Ishikawa (cell line): ENCODE measurements at regions not wholly inside any gene's neighbourhood (a gene's known extent, or its start where the extent isn't known, plus 50 kb on each side); places are given as distances from the start of the nearest gene placed in this dataset.

Experiments used
- CEBPB ChIP-seq: IDR thresholded peaks from 2 replicates; pipeline ENCODE4 v1.6.1; 2012
- CREB1 ChIP-seq: IDR thresholded peaks from 2 replicates; pipeline ENCODE4 v1.6.1; 2012; ENCODE audit warnings: low read depth
- EGR1 ChIP-seq: IDR thresholded peaks from 2 replicates; pipeline ENCODE4 v1.6.1; 2012
- EP300 ChIP-seq: IDR thresholded peaks from 2 replicates; pipeline ENCODE4 v1.6.1; 2012; ENCODE audit warnings: borderline replicate concordance
- FOXM1 ChIP-seq: IDR thresholded peaks from 2 replicates; pipeline ENCODE4 v1.6.1; 2012; ENCODE audit warnings: low read depth, borderline replicate concordance
- NFIC ChIP-seq: IDR thresholded peaks from 2 replicates; pipeline ENCODE4 v1.6.1; 2012
- RAD21 ChIP-seq: IDR thresholded peaks from 2 replicates; pipeline ENCODE4 v1.6.1; 2012; ENCODE audit warnings: low read depth
- TAF1 ChIP-seq: IDR thresholded peaks from 2 replicates; pipeline ENCODE4 v1.6.1; 2012; ENCODE audit warnings: low read depth, mild to moderate bottlenecking
- TCF12 ChIP-seq: IDR thresholded peaks from 2 replicates; pipeline ENCODE4 v1.6.1; 2012; ENCODE audit warnings: low read depth
- TEAD4 ChIP-seq: IDR thresholded peaks from 2 replicates; pipeline ENCODE4 v1.6.1; 2012
- YY1 ChIP-seq: IDR thresholded peaks from 2 replicates; pipeline ENCODE4 v1.6.1; 2012; ENCODE audit warnings: low read depth
- ZBTB7A ChIP-seq: IDR thresholded peaks from 2 replicates; pipeline ENCODE4 v1.6.1; 2012; ENCODE audit warnings: low read depth
- TF ChIP-seq, protein P1 (sequence below): IDR thresholded peaks from 2 replicates; pipeline ENCODE4 v1.6.1; 2012; ENCODE audit warnings: low read depth, mild to moderate bottlenecking
- TF ChIP-seq, protein P2 (sequence below): IDR thresholded peaks from 2 replicates; pipeline ENCODE4 v1.6.1; 2012
- TF ChIP-seq, protein P3 (sequence below): IDR thresholded peaks from 2 replicates; pipeline ENCODE4 v1.6.1; 2012

DNA sequence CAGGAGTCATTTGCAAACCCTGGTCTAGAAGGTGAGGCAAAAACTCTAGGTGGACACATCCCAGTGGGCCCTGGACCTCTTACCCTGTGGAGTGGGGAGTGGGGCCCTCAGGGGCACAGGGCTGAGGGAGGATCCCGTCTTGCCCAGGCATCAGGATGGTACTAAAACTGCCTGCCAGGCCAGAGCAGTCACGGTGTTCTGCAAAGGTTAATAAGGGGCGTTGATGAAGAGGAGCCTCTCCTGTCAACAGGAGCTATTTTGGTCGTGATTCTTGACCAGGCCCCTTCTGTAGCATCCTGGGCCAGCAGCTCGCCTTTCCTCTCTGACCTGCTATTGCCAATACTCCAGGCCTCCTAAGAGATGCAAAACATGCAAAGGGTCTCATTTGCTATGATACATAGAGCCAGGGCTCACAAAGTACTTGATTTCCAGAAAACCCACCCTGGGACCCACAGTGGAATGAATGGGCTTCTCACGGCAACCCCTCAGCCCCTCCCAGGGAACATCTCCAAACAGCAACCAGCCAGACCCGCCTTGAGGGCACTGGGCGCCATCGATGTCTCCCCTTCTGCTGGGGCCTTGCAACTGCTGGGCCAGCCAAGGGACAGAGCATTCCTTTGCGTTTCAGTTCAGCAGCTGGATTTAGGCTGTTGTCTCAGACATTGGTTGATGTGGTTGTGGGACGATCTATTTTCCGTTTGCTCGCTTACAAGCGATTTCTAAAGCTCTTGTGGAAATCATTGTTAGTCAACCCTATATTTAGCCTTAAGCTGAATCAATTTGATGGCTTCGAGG, 111.1 kb downstream of the PDCL3 start:
- TF ChIP-seq EGR1 (no peak), ZBTB7A (no peak)

DNA sequence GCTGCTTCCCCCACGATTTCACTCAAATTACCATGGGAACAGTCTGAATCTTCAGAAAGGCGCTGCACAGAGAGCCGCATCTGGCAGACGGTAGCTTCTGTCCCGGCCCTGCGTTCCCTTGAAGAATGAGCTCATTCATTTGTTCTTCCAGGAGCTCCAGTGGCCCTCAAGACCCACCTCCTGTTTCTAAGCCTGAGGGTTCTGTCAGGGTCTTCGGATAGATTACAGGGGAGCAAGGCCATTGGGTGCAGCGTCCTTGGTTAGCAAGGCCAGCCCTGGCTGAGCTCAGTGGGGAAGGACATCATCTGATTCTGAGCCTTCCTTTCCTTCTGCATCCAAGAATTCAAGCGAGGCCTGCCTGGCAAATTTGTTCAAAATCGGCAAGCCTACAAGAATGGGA, 111.9 kb downstream of the PDCL3 start:
- TF ChIP-seq TAF1 (no peak), ZBTB7A (no peak), TCF12 (no peak), EP300 (no peak), RAD21 (no peak), EGR1 (no peak), YY1 (no peak), NFIC (no peak), CREB1 (no peak), TEAD4 (no peak), FOXM1 (no peak)
- TF ChIP-seq, protein P1, sequence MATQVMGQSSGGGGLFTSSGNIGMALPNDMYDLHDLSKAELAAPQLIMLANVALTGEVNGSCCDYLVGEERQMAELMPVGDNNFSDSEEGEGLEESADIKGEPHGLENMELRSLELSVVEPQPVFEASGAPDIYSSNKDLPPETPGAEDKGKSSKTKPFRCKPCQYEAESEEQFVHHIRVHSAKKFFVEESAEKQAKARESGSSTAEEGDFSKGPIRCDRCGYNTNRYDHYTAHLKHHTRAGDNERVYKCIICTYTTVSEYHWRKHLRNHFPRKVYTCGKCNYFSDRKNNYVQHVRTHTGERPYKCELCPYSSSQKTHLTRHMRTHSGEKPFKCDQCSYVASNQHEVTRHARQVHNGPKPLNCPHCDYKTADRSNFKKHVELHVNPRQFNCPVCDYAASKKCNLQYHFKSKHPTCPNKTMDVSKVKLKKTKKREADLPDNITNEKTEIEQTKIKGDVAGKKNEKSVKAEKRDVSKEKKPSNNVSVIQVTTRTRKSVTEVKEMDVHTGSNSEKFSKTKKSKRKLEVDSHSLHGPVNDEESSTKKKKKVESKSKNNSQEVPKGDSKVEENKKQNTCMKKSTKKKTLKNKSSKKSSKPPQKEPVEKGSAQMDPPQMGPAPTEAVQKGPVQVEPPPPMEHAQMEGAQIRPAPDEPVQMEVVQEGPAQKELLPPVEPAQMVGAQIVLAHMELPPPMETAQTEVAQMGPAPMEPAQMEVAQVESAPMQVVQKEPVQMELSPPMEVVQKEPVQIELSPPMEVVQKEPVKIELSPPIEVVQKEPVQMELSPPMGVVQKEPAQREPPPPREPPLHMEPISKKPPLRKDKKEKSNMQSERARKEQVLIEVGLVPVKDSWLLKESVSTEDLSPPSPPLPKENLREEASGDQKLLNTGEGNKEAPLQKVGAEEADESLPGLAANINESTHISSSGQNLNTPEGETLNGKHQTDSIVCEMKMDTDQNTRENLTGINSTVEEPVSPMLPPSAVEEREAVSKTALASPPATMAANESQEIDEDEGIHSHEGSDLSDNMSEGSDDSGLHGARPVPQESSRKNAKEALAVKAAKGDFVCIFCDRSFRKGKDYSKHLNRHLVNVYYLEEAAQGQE, result no peak
- TF ChIP-seq, protein P2, sequence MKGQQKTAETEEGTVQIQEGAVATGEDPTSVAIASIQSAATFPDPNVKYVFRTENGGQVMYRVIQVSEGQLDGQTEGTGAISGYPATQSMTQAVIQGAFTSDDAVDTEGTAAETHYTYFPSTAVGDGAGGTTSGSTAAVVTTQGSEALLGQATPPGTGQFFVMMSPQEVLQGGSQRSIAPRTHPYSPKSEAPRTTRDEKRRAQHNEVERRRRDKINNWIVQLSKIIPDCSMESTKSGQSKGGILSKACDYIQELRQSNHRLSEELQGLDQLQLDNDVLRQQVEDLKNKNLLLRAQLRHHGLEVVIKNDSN, result no peak
- TF ChIP-seq, protein P3, sequence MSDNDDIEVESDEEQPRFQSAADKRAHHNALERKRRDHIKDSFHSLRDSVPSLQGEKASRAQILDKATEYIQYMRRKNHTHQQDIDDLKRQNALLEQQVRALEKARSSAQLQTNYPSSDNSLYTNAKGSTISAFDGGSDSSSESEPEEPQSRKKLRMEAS, result no peak

DNA sequence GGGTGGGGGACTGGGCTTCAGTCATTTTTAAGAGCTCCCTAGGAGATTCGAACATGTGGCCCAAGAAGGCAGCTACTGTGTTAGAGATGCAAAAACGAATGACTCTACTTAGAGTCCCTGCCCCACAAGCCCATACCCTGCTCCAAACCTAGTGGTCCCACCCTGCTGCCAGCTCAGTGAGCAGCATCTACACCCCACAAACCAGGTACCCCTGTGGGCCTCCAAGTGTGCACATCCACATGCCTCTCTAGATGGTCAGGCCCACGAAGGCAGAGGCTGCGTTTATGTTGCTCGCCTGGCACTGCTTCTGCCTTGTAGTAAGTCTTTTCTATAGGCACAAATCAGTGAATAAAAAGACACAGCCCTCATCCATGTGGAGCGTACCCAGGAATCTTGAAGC, 112.6 kb downstream of the PDCL3 start:
- TF ChIP-seq TEAD4 (no peak), RAD21 (no peak)
- TF ChIP-seq, protein P2, result no peak
- TF ChIP-seq, protein P1, result no peak

DNA sequence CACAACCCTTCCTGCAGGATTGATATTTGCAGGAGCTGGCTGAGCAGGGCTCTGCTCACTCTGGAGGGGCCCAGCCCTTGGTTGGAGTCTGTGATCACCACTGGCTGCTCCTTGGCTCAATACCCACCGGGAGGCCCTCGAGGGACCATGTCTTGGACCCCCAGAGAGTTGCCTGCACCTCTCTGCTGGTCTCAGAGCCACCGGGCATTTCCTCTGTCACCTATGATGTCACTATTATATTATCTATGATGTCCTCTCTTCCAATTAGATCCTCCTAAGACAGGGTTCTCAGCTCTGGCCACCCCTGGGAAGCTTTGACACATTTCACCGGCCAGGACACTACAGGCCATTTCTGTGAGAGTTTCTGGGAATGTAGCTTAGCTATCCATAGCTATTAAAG, 113.1 kb downstream of the PDCL3 start:
- TF ChIP-seq, protein P2, result no peak
- TF ChIP-seq NFIC (no peak), FOXM1 (no peak), CEBPB (no peak), ZBTB7A (no peak), TCF12 (no peak), EGR1 (no peak), RAD21 (no peak)
- TF ChIP-seq, protein P3, result no peak

DNA sequence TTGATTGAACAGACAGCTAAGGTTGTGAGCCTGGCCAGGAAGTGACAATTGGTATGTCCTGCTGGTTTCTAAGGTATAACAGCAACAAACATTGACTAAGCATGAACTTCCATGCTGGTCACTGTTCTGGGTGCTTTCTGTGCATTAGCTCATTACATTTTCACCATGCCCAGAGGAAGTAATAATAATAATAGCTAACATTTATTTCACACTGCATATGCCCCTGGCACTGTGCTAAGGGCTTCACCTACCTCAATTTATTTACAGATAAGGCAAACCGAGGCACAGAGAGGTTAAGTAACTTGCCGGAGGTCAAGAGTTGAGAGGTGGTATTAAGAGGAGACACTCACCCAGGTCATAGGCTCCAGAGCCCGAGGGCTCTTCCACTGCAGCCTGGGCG, 113.6 kb downstream of the PDCL3 start:
- TF ChIP-seq TCF12 (no peak), TAF1 (no peak), CREB1 (no peak), CEBPB (no peak), EP300 (no peak), RAD21 (no peak), FOXM1 (no peak), YY1 (no peak), ZBTB7A (no peak), NFIC (no peak), TEAD4 (no peak), EGR1 (no peak)
- TF ChIP-seq, protein P2, result no peak
- TF ChIP-seq, protein P1, result no peak
- TF ChIP-seq, protein P3, result no peak
